ENCODE measurements at regions not wholly inside any gene's neighbourhood (a gene's known extent, or its start where the extent isn't known, plus 50 kb on each side); places are given as distances from the start of the nearest gene placed in this dataset.
"Not testable (repeated sequence)": the region's sequence is repeated elsewhere in the genome, so short reads cannot be mapped to it uniquely, and the experiment has no call there.

DNA sequence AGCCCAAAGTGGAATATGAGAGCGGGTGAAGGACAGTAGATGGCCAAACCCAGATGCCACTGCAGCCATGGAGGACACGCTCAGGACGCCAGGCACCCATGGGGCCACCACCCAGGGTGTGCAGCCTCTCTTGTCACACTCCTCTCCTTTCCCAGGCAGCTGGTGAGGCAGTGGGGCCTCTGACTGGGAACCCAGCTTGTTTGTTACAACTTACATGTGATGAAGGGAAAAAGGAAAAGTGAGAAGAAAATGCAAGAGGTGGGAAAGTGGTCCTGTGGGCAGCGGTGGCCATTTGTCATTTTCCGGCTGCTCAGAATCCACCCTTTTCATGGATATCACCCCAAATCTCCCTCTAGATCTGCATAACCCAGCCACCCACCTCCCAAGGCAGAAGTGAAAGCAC, 62.7 kb upstream of the UNC5A start:
- Mint-ChIP-seq H3K27me3 (ENCODE audit: low read depth) (peaks cover 92% of the 10 kb centered on the region), H3K9me3 (peaks cover 5% of the 10 kb centered on the region), H3K4me3 (no peak overlapping the region), H3K36me3 (no peaks in the 10 kb centered on the region), H3K4me1 (peaks cover 5% of the 10 kb centered on the region), H3K27ac (no peak overlapping the region)
- no peak for TF ChIP-seq CTCF (IDR thresholded peaks at IDR 0.05; ENCODE audit: unreplicated experiment)
- no peak for DNase-seq (ENCODE audit: low spot score in 2 of 2, unreplicated experiment in 2 of 2)

GRCh38 chr5:176748073-176748966, 62.0 kb upstream of the UNC5A start:
- TF ChIP-seq CTCF (IDR thresholded peaks at IDR 0.05; ENCODE audit: unreplicated experiment): no peak
- peaks cover 6% of the 10 kb centered on the region for H3K9me3 Mint-ChIP-seq
- H3K4me3 Mint-ChIP-seq: no peak overlapping the region
- H3K27me3 Mint-ChIP-seq (ENCODE audit: low read depth): peaks cover 89% of the 10 kb centered on the region
- no peak overlapping the region for H3K27ac Mint-ChIP-seq
- no peak for DNase-seq (ENCODE audit: low spot score in 2 of 2, unreplicated experiment in 2 of 2)
- H3K36me3 Mint-ChIP-seq: no peaks in the 10 kb centered on the region
- peaks cover 5% of the 10 kb centered on the region for H3K4me1 Mint-ChIP-seq

DNA sequence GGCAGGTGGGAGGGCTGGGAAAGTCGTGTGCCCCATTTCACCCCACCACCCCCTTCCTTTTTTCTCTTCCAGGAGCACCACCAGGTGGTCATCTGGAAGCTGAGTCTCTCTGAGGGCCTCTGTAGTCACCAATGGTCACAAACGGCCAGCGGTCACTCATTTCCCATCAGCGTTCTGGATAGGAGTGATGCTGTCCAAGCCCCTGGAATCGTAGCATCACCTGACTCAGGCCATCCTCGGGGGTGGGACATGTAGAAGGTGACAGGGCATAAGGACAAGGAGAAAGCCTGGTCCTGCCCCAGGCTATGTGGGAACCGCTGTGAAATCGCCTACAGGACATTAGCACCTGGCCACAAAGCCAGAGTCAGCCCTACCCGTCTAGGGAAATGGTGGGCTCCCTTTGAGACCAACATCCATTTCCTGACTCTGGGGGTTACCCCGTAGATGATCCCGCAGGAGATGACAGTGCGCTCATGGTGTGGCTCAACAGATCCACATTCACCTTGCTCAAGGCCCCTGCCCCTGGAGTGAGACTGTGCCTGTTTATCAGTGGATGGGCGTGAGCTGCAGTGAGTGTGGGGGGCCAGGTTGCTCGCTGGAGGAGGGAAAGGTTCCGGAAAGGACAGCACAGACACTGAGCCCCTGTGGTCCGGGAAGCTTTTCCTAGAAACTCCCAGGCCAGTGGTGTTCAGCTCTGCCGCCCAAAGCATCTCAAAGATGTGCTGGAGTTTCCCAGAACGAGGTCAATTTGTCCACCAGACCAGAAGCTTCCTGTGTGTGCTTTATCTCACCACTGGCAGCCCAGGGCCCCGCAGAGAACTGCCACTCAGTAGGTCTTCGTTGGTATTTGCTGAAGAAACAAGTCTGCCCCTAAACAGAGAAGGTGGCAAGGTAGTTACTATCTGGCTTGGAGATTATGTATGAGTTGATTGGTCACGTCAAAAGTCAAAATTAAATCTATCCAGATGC, 61.1 kb upstream of the UNC5A start:
- no peak for TF ChIP-seq CTCF (IDR thresholded peaks at IDR 0.05; ENCODE audit: unreplicated experiment)
- DNase-seq (ENCODE audit: low spot score in 2 of 2, unreplicated experiment in 2 of 2): no peak
- Mint-ChIP-seq H3K27ac (no peak overlapping the region), H3K9me3 (peaks cover 10% of the 10 kb centered on the region), H3K27me3 (ENCODE audit: low read depth) (peaks cover 85% of the 10 kb centered on the region), H3K4me3 (no peak overlapping the region), H3K4me1 (no peaks in the 10 kb centered on the region), H3K36me3 (no peaks in the 10 kb centered on the region)

GRCh38 chr5:176750144-176750543, 60.2 kb upstream of the UNC5A start:
- no peaks in the 10 kb centered on the region for H3K4me1 Mint-ChIP-seq
- H3K27me3 Mint-ChIP-seq (ENCODE audit: low read depth): peaks cover 76% of the 10 kb centered on the region
- no peak for DNase-seq (ENCODE audit: low spot score in 2 of 2, unreplicated experiment in 2 of 2)
- H3K9me3 Mint-ChIP-seq: peaks cover 17% of the 10 kb centered on the region
- no peak for TF ChIP-seq CTCF (IDR thresholded peaks at IDR 0.05; ENCODE audit: unreplicated experiment)
- no peaks in the 10 kb centered on the region for H3K36me3 Mint-ChIP-seq
- H3K4me3 Mint-ChIP-seq: no peak overlapping the region
- no peak overlapping the region for H3K27ac Mint-ChIP-seq

- H3K9me3 Mint-ChIP-seq: peaks cover 26% of the 10 kb centered on the region
- DNase-seq (ENCODE audit: low spot score in 2 of 2, unreplicated experiment in 2 of 2): no peak
- H3K36me3 Mint-ChIP-seq: no peaks in the 10 kb centered on the region
- no peak overlapping the region for H3K27ac Mint-ChIP-seq
- no peaks in the 10 kb centered on the region for H3K4me1 Mint-ChIP-seq
- H3K27me3 Mint-ChIP-seq (ENCODE audit: low read depth): peaks cover 47% of the 10 kb centered on the region
- no peak for TF ChIP-seq CTCF (IDR thresholded peaks at IDR 0.05; ENCODE audit: unreplicated experiment)
- H3K4me3 Mint-ChIP-seq: no peak overlapping the region
Observed at GRCh38 chr5:176754376-176754973, 55.9 kb upstream of the UNC5A start.

DNA sequence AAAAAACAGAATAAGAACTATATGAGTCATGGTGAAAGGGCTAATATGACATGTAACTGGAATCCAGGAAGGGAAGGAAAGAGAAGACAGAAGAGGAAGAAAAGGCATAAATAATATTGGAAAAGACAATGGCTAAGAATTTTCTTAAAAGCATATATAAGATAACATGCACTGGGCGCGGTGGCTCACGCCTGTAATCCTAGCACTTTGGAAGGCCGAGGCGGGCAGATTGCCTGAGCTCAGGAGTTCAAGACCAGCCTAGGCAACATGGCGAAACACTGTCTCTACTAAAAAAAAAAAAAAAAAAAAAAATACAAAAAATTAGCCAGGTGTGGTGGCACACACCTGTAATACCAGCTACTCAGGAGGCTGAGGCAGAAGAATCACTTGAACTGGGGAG, 54.8 kb upstream of the UNC5A start:
- not testable (repeated sequence) for H3K36me3 Mint-ChIP-seq; DNase-seq (ENCODE audit: low spot score in 2 of 2, unreplicated experiment in 2 of 2); H3K4me1 Mint-ChIP-seq; H3K4me3 Mint-ChIP-seq; H3K27ac Mint-ChIP-seq
- Mint-ChIP-seq H3K9me3 (peaks cover 30% of the 10 kb centered on the region), H3K27me3 (ENCODE audit: low read depth) (peaks cover 39% of the 10 kb centered on the region)

- H3K27ac Mint-ChIP-seq; H3K36me3 Mint-ChIP-seq; H3K4me1 Mint-ChIP-seq; DNase-seq (ENCODE audit: low spot score in 2 of 2, unreplicated experiment in 2 of 2); H3K4me3 Mint-ChIP-seq: not testable (repeated sequence)
- H3K9me3 Mint-ChIP-seq: peaks cover 31% of the 10 kb centered on the region
- peaks cover 33% of the 10 kb centered on the region for H3K27me3 Mint-ChIP-seq (ENCODE audit: low read depth)
Observed at GRCh38 chr5:176757569-176757968, 52.8 kb upstream of the UNC5A start.

Measured in mesothelial cell of epicardium (in vitro differentiated cells).